ENCODE measurements at regions not wholly inside any gene's neighbourhood (a gene's known extent, or its start where the extent isn't known, plus 50 kb on each side); places are given as distances from the start of the nearest gene placed in this dataset.

DNA sequence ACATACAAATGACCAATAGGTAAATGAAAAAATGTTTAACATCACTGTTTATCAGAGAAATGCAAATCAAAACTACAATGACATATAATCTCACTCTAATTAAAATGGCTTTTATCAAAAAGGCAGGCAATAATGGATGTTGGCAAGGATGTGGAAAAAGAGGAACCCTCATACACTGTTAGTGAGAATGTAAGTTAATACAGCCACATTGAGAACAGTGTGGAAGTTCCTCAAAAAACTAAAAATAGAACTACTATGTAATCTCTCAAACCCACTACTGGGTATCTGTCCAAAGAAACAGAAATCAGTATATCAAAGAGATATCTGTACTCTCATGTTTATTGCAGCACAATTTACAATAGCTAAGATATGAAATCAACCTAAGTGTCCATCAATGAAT, 165.9 kb upstream of the HHIP start:
- TF ChIP-seq, protein P1, sequence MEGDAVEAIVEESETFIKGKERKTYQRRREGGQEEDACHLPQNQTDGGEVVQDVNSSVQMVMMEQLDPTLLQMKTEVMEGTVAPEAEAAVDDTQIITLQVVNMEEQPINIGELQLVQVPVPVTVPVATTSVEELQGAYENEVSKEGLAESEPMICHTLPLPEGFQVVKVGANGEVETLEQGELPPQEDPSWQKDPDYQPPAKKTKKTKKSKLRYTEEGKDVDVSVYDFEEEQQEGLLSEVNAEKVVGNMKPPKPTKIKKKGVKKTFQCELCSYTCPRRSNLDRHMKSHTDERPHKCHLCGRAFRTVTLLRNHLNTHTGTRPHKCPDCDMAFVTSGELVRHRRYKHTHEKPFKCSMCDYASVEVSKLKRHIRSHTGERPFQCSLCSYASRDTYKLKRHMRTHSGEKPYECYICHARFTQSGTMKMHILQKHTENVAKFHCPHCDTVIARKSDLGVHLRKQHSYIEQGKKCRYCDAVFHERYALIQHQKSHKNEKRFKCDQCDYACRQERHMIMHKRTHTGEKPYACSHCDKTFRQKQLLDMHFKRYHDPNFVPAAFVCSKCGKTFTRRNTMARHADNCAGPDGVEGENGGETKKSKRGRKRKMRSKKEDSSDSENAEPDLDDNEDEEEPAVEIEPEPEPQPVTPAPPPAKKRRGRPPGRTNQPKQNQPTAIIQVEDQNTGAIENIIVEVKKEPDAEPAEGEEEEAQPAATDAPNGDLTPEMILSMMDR (IDR thresholded peaks at IDR 0.05): no peak
- no peak for TF ChIP-seq EZH2 (IDR thresholded peaks at IDR 0.05)
